ENCODE measurements at regions not wholly inside any gene's neighbourhood (a gene's known extent, or its start where the extent isn't known, plus 50 kb on each side); places are given as distances from the start of the nearest gene placed in this dataset.
"Not testable (repeated sequence)": the region's sequence is repeated elsewhere in the genome, so short reads cannot be mapped to it uniquely, and the experiment has no call there.

GRCh38 chr19:34871911-34872310, 54.8 kb upstream of the ZNF30 start:
- DNase-seq (ENCODE audit: low spot score), result not testable (repeated sequence)

DNA sequence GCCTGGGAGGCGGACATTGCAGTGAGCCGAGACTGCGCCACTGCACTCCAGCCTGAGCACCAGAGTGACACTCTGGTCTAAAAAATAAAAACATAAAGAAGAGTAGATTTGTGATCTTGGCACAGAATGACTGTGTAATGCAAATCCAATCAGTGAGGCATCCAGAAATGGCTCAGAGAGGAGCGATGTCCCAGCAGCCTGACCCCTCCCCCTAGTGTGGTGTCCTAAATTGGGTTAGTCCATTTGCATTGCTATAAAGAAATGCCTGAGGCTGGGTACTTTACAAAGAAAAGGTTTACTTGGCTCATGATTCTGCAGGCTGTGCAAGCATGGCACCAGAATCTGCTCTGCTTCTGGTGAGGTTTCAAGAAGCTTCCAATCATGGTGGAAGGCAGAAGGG, 59.1 kb upstream of the ZNF30 start:
- no peak for DNase-seq (ENCODE audit: low spot score)

GRCh38 chr19:34865225-34865624, 61.5 kb upstream of the ZNF30 start:
- not testable (repeated sequence) for DNase-seq (ENCODE audit: low spot score)

DNA sequence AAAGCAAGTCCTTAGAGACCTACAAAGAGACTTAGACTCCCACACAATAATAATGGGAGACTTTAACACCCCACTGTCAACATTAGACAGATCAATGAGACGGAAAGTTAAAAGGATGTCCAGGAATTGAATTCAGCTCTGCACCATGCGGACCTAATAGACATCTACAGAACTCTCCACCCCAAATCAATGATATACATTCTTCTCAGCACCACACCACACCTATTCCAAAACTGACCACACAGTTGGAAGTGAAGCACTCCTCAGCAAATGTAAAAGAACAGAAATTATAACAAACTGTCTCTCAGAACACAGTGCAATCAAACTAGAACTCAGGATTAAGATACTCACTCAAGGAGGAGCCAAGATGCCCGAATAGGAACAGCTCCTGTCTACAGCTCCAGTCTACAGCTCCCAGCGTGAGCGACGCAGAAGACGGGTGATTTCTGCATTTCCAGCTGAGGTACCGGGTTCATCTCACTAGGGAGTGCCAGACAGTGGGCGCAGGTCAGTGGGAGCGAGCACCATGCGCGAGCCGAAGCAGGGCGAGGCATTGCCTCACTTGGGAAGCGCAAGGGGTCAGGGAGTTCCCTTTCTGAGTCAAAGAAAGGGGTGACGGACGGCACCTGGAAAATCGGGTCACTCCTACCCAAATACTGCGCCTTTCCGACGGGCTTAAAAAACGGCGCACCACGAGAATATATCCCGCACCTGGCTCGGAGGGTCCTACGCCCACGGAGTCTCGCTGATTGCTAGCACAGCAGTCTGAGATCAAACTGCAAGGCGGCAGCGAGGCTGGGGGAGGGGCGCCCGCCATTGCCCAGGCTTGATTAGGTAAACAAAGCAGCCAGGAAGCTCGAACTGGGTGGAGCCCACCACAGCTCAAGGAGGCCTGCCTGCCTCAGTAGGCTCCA, 66.6 kb upstream of the ZNF30 start:
- peak; percentile 3 for DNase-seq (ENCODE audit: low spot score)

DNA sequence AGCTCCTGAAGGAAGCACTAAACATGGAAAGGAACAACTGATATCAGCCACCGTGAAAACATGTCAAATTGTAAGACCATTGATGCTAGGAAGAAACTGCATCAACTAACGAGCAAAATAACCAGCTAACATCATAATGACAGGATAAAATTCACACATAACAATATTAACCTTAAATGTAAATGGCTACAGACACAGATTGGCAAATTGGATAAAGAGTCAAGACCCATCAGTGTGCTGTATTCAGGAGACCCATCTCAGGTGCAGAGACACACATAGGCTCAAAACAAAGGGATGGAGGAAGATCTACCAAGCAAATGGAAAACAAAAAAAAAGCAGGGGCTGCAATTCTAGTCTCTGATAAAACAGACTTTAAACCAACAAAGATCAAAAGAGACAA, 67.4 kb upstream of the ZNF30 start:
- not testable (repeated sequence) for DNase-seq (ENCODE audit: low spot score)

DNA sequence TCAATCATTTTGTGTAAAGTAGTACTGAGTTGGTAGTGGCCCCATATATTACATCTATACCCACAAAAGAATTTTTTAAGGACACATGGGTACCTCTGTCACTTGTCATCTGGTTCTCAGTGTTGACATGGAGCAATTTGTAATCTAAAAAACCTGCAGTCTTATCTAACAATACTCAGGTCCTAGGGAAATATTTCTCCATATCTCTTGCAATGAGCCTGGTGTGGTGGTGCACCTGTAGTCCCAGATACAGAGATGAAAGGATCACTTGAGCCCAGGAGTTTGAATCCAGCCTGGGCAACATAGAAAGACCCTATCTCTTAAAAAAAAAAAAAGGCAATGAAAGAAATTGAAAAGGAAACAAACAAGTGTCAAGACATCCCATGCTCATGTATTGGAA, 70.7 kb upstream of the ZNF30 start:
- DNase-seq (ENCODE audit: low spot score), result no peak

GRCh38 chr19:34853369-34853768, 73.3 kb upstream of the ZNF30 start:
- DNase-seq (ENCODE audit: low spot score), result no peak

- DNase-seq (ENCODE audit: low spot score), result no peak
Observed at GRCh38 chr19:34852669-34853068, 74.0 kb upstream of the ZNF30 start.

GRCh38 chr19:34851277-34851804, 75.4 kb upstream of the ZNF30 start:
- no peak for DNase-seq (ENCODE audit: low spot score)

DNA sequence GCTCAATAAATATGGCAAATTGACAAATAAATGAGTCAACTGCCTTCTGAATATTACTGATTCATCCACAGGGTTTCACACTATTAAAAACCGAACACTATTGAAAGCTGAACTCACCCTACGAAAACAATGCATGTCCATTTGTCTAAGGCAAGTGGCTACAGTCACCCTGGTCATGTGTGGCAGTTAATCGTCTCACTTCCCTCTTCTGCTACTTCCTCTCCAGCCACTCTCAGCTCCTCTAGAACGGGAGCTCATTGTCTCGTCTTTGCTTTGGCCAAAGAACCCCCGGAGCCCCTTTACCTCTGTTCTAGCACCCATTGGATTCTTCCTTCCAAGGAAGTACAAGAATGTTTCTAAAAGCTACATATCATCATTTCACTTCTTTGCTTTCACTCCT, 74.4 kb upstream of the ZNF599 start:
- DNase-seq (ENCODE audit: low spot score), result no peak

DNA sequence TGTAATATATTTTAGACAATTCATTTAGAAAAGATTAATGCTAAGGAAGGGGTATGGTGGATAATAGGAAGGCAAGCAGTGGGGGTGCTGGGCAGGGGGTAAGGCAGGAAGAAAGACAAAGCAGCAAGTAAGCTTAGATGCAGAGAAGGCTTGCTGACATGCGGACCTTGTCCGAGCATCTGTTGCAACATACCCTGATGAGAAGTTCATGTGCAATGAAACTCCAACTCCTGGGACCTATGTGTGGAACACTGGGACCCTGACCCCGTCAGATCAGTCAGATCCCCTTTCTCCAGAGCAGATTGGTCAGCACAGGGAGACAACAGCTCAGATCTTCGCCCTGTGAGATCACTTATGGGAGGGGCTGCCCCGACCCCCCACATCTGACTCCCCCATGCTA, 71.3 kb upstream of the ZNF599 start:
- DNase-seq (ENCODE audit: low spot score), result no peak

GRCh38 chr19:34841780-34842179, 68.8 kb upstream of the ZNF599 start:
- no peak for DNase-seq (ENCODE audit: low spot score)

DNA sequence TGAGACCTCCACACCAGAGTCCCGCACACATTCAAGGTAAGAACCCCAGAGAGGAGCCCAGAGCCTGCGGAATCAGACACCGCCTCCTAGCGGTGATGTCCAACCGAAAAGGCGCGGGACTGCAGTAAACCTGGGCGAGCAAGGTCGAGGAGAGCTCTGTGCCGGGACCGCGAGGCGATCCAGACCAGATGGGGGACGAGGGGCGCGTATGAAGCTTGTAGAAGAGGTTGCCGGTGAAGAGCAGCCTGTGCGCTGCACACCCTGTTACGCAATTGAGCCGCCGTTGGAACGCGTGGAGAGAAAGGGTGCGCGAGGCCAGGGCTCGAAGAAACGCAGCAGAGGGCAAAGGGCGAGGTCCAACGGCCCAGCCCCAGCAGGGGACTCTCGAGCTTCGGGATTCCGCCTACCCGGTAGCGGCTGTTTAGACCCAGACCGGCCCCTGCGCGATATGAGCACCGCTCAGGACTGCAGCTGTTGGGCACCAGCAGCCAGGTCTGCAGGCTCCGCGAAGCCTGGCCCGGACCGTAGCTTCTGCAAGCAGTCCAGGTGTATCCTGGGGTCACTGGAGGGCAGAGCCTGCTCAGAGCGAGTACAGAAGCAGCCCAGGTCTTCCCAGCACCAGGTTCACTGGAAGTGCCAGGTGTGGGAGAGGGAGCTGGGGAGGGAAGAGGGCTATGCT, 65.9 kb upstream of the ZNF599 start:
- DNase-seq (ENCODE audit: low spot score), result no peak

- no peak for DNase-seq (ENCODE audit: low spot score)
Observed at GRCh38 chr19:34838248-34838647, 65.2 kb upstream of the ZNF599 start.

- no peak for DNase-seq (ENCODE audit: low spot score)
Observed at GRCh38 chr19:34837262-34837661, 64.2 kb upstream of the ZNF599 start.

DNA sequence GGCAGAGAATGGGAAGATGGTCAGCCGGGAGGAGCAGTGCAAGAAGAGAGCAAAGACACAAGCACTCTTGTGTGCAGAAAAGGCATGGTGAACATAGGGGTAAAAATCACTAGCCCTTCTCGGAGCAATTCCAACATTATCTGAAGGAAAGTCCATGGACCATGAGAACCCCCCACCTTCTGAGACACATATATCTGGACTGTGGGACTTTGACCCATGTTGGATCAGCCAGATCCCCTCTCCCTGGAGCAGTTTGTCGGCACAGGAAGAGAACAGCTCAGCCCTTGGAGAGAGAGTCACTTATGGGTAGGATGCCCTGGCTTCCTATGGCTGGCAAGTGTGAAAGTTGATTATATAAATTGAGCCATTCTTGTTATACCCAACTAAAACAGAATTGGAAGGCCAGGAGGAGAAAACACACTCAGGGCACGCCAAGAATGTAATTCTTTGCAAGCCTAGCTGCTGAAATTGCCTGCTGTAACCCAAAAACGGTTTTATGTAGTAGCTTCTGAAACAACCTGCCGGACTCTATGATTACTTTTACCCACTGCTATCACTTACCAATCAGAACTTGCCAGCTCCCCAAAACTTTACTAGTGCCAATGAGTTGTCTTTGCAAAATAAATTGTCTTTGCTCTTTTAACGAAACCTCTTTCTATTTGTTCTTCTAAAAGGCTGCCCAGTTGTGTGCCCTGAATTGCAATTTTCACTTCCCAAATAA, 62.8 kb upstream of the ZNF599 start:
- no peak for DNase-seq (ENCODE audit: low spot score)

DNA sequence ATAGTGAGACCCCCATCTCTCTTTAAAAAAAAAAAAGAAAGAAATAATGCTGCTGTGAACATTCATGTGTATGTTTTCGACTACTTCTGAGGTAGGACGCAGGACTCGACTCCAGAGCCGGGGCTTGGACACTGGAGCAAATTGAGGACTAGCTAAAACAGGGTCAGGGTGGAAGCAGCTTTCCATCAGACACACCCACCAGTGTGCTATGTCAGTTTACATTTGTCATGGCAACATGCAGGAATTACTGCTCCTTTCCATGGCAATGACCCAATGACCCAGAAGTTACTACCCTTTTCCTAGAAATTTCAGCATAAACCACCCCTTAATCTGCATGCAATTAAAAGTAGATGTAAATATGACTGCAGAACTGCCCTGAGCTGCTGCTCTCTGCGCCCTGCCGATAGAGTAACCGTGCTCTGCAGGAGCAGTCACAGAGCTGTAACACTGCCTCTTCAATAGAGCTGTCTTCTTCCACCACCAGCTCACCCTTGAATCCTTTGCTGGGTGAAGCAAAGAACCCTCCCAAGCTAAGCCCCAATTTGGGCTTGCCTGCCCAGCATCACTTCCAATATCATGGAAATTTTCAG, 61.6 kb upstream of the ZNF599 start:
- DNase-seq (ENCODE audit: low spot score), result no peak

- DNase-seq (ENCODE audit: low spot score), result no peak
Observed at GRCh38 chr19:34832581-34833112, 59.6 kb upstream of the ZNF599 start.

- no peak for DNase-seq (ENCODE audit: low spot score)
Observed at GRCh38 chr19:34831714-34832113, 58.7 kb upstream of the ZNF599 start.

DNA sequence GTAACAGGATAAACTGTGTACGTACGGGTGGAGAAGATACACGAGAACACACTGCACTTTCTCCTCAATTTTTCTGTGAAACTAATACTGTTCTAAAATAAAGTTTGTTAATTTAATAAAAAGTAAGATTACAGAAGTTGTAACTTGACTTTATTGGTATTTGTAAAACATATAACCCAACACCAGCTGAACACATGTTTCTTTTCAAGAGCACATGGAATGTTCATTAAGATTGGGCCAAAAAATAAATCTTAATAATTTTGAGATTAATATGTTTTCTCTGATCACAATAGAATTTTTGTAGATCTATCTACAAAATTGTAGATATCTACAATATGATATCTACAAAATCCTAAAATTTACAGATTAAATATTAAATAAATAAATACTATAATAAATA, 55.1 kb upstream of the ZNF599 start:
- no peak for DNase-seq (ENCODE audit: low spot score)

GRCh38 chr19:34825212-34825611, 52.2 kb upstream of the ZNF599 start:
- DNase-seq (ENCODE audit: low spot score), result no peak

DNA sequence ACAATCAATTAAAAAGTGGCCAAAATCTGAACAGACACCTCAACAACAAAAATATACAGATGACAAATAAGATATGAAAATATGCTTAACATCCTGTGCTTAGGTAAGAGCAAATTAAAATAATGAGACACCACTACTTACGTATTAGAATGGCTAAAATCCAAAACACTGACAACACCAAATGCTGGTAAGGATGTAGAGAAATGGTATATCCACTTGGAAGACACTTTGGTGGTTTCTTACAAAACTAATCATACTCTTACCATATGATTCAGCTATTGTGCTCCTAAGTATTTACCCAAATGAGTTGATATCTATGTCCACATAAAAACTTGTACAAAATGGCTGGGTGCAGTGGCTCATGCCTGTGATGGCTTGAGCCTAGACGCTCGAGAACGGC, 51.7 kb upstream of the ZNF599 start:
- DNase-seq (ENCODE audit: low spot score), result no peak

All from LoVo (cell line).